Kidney (tissue), 13 donors: ENCODE measurements at regions not wholly inside any gene's neighbourhood (a gene's known extent, or its start where the extent isn't known, plus 50 kb on each side); places are given as distances from the start of the nearest gene placed in this dataset.

Experiments used
- DNase-seq, 5 donors: peaks; one replicate each; pipeline ENCODE4 v3.0.0-alpha.2; 2013 to 2020
- FAIRE-seq: peaks from 2 replicates; lab custom pipeline; 2012; peaks lifted over from hg19 to GRCh38; lab: Jason Lieb, UNC
- H3K27ac ChIP-seq, 2 donors: one replicate each; pipeline ENCODE4 v1.7.0; 2013; ENCODE audit warnings: low read depth in 2 of 2, low read length in 2 of 2, inconsistent platforms in 1 of 2
- H3K27me3 ChIP-seq: one replicate; pipeline ENCODE4 v1.7.1; 2013; ENCODE audit warnings: low read length, inconsistent platforms; ENCODE audit not compliant: control insufficient read depth, insufficient read depth
- H3K36me3 ChIP-seq, 3 donors: one replicate each; pipeline versions ENCODE4 v1.7.0 to v1.7.1; 2013; ENCODE audit warnings: low read length in 3 of 3, control low read depth in 1 of 3, inconsistent platforms in 1 of 3; ENCODE audit not compliant: insufficient read depth in 3 of 3, control insufficient read depth in 2 of 3
- H3K4me1 ChIP-seq, 3 donors: one replicate each; pipeline versions ENCODE4 v1.7.0 to v1.7.1; 2013; ENCODE audit warnings: low read length in 3 of 3, inconsistent platforms in 1 of 3, low read depth in 1 of 3; ENCODE audit not compliant: control insufficient read depth in 2 of 3, insufficient read depth in 2 of 3
- H3K4me3 ChIP-seq, 3 donors: one replicate each; pipeline versions ENCODE4 v1.7.0 to v1.8.1; 2013; ENCODE audit warnings: low read length in 3 of 3, control low read depth in 1 of 3, inconsistent platforms in 1 of 3
- H3K9ac ChIP-seq, 3 donors: one replicate each; pipeline versions ENCODE4 v1.7.0 to v1.7.1; 2013; ENCODE audit warnings: low read length in 3 of 3, control low read depth in 1 of 3, inconsistent platforms in 1 of 3
- H3K9me3 ChIP-seq, 3 donors: one replicate each; pipeline versions ENCODE4 v1.7.0 to v1.7.1; 2013; ENCODE audit warnings: low read length in 3 of 3, control low read depth in 1 of 3, inconsistent platforms in 1 of 3; ENCODE audit not compliant: control insufficient read depth in 2 of 3, insufficient read depth in 1 of 3
- intact Hi-C: fragments of 100-400 bp; cut with DNase I; formaldehyde crosslinking; loops from one replicate; pipeline ENCODE4 v1.11.1; 2022
- TF ChIP-seq, protein P1 (sequence below): IDR thresholded peaks from 3 replicates; pipeline ENCODE4 v1.5.1; 2012; ENCODE audit warnings: mild to moderate bottlenecking, moderate library complexity, borderline replicate concordance; ENCODE audit not compliant: insufficient read depth; ENCODE audit errors: extremely low read depth
- donor health status: control.
- donor health status: control.
- donor health status: control.
- donor health status: control.
- donor health status: control.
- donor health status: DM: yes; HTN: yes; CAD: no.
- donor health status: Normal renal cell carcinoma (clear cell type).

DNA sequence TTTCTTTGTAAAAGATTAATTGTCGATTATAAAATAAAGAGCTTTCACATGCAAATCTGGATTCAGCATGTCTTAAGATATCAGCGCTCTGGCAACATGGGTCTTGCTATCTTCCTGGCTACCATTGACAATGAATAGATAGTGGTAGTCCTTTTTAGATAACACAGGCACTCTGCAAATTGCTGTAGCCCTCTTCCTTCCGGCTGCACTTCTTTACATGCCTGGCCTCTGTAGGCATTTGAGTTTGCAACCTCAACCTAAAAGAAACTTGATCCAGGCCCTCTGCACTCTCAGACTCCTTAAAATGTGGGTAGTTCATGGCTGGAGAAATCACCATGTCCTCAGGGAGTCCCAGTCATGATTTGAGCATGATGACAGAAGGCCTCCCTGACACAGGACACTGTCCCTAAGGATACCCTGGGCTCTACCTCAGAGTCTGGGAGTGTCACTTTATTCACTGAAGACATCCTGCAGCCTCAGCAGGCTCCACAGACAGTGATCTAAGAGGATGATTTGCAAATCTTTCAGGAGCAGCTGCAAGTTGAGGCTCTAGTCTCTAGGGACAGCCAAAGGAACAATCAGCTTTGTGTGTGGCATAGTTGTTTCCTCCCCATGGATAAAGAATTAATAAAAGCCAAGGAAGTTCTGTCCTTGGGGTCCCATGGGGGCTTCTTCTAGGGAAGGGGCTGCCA is 529.4 kb downstream of the RBFOX1 start:
- H3K27ac ChIP-seq: no peak overlapping the region
- no peak for DNase-seq
- H3K36me3 ChIP-seq: no peaks in the 10 kb centered on the region
- H3K9me3 ChIP-seq: no peaks in the 10 kb centered on the region
- no peak overlapping the region for H3K4me3 ChIP-seq
- intact Hi-C loops: no loop called here
- TF ChIP-seq, protein P1, sequence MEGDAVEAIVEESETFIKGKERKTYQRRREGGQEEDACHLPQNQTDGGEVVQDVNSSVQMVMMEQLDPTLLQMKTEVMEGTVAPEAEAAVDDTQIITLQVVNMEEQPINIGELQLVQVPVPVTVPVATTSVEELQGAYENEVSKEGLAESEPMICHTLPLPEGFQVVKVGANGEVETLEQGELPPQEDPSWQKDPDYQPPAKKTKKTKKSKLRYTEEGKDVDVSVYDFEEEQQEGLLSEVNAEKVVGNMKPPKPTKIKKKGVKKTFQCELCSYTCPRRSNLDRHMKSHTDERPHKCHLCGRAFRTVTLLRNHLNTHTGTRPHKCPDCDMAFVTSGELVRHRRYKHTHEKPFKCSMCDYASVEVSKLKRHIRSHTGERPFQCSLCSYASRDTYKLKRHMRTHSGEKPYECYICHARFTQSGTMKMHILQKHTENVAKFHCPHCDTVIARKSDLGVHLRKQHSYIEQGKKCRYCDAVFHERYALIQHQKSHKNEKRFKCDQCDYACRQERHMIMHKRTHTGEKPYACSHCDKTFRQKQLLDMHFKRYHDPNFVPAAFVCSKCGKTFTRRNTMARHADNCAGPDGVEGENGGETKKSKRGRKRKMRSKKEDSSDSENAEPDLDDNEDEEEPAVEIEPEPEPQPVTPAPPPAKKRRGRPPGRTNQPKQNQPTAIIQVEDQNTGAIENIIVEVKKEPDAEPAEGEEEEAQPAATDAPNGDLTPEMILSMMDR: no peak
- H3K27me3 ChIP-seq: no peaks in the 10 kb centered on the region
- H3K4me1 ChIP-seq: no peaks in the 10 kb centered on the region
- no peak overlapping the region for H3K9ac ChIP-seq
- FAIRE-seq: no peak

DNA sequence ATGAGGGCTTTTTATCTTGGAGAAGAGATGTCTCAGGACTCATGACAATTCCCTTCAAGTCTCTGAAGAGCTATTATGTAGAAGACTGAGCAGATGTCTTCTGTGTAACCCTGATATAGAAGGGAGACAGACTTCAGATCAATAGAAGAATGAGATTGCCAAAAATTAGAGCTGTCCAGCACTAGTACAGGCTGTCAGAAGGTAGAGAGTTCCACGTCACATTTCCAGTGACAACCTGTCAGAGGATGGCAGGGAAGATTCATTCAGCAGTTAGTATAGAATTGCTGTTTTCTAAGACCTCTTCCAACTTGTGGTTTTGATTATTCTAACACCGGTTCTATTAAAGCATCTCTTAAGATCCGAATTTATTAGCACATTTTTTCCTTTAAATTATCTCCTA is 520.6 kb downstream of the RBFOX1 start:
- H3K9ac ChIP-seq: no peak overlapping the region
- intact Hi-C loops: no loop called here
- no peak for FAIRE-seq
- no peaks in the 10 kb centered on the region for H3K27me3 ChIP-seq
- H3K36me3 ChIP-seq: no peaks in the 10 kb centered on the region
- TF ChIP-seq, protein P1: no peak
- no peak for DNase-seq
- no peak overlapping the region for H3K27ac ChIP-seq
- no peak overlapping the region for H3K4me3 ChIP-seq
- no peaks in the 10 kb centered on the region for H3K9me3 ChIP-seq
- H3K4me1 ChIP-seq: no peaks in the 10 kb centered on the region

DNA sequence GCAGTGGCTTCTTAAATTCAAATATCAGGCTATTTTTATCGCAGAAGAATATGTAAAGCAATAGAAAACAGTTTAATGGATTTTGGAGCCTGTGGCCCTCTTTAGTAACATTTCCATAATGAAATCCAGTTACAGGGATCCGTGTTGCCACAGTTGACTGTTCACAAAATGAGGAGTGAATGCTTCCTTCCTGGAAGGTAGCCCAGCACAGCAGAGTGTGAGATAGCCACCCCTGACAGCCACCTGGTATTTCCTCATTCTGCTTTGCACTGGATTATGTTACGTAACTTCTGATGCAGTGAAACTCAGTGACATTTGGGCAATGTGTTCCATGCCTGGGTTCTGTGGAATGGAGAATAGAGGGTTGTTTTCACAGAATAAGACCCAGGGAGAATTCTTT is 517.2 kb downstream of the RBFOX1 start:
- intact Hi-C loops: no loop called here

More for the DNA sequence above, 517.2 kb downstream of the RBFOX1 start:
- H3K4me1 ChIP-seq: no peaks in the 10 kb centered on the region
- no peak for FAIRE-seq
- no peak for DNase-seq
- no peaks in the 10 kb centered on the region for H3K27me3 ChIP-seq
- H3K9me3 ChIP-seq: no peaks in the 10 kb centered on the region
- H3K9ac ChIP-seq: no peak overlapping the region
- no peak overlapping the region for H3K4me3 ChIP-seq
- H3K27ac ChIP-seq: no peak overlapping the region
- H3K36me3 ChIP-seq: no peaks in the 10 kb centered on the region
- TF ChIP-seq, protein P1: no peak
